Skin of body (tissue), 1 donor: ENCODE measurements at regions not wholly inside any gene's neighbourhood (a gene's known extent, or its start where the extent isn't known, plus 50 kb on each side); places are given as distances from the start of the nearest gene placed in this dataset.

Experiments
- DNase-seq: peaks from one replicate; lab custom pipeline; 2025; lab: John Stamatoyannopoulos, UW

- no peak for DNase-seq
Observed at GRCh38 chr13:73715911-73716510, 418.2 kb downstream of the KLF12 start.

GRCh38 chr13:73715114-73715910 lies 418.9 kb downstream of the KLF12 start:
- DNase-seq, result no peak

GRCh38 chr13:73714522-73714921 lies 419.7 kb downstream of the KLF12 start:
- no peak for DNase-seq

GRCh38 chr13:73708393-73708985 lies 425.7 kb downstream of the KLF12 start:
- peak; percentile 79 for DNase-seq

GRCh38 chr13:73704587-73704986 lies 429.6 kb downstream of the KLF12 start:
- DNase-seq, result no peak

GRCh38 chr13:73703606-73704005 lies 430.6 kb downstream of the KLF12 start:
- no peak for DNase-seq

- DNase-seq, result no peak
Observed at GRCh38 chr13:73702419-73703071, 431.7 kb downstream of the KLF12 start.

- DNase-seq, result no peak
Observed at GRCh38 chr13:73701160-73701559, 433.0 kb downstream of the KLF12 start.

- no peak for DNase-seq
Observed at GRCh38 chr13:73698859-73699258, 435.3 kb downstream of the KLF12 start.

GRCh38 chr13:73697166-73697565 lies 437.0 kb downstream of the KLF12 start:
- DNase-seq, result no peak

- no peak for DNase-seq
Observed at GRCh38 chr13:73696713-73697112, 437.5 kb downstream of the KLF12 start.

- DNase-seq, result no peak
Observed at GRCh38 chr13:73696271-73696670, 437.9 kb downstream of the KLF12 start.

GRCh38 chr13:73695325-73695724 lies 438.9 kb downstream of the KLF12 start:
- no peak for DNase-seq

- DNase-seq, result no peak
Observed at GRCh38 chr13:73693215-73693614, 441.0 kb downstream of the KLF12 start.

GRCh38 chr13:73691891-73692290 lies 442.3 kb downstream of the KLF12 start:
- no peak for DNase-seq

- DNase-seq, result no peak
Observed at GRCh38 chr13:73687929-73688328, 446.3 kb downstream of the KLF12 start.

- no peak for DNase-seq
Observed at GRCh38 chr13:73687087-73687486, 447.1 kb downstream of the KLF12 start.

GRCh38 chr13:73684750-73685149 lies 449.5 kb downstream of the KLF12 start:
- no peak for DNase-seq

GRCh38 chr13:73684286-73684685 lies 449.9 kb downstream of the KLF12 start:
- DNase-seq, result no peak

GRCh38 chr13:73683746-73684145 lies 450.5 kb downstream of the KLF12 start:
- no peak for DNase-seq

- DNase-seq, result no peak
Observed at GRCh38 chr13:73681779-73682178, 452.4 kb downstream of the KLF12 start.

GRCh38 chr13:73681015-73681414 lies 453.2 kb downstream of the KLF12 start:
- DNase-seq, result no peak
